ENCODE measurements at regions not wholly inside any gene's neighbourhood (a gene's known extent, or its start where the extent isn't known, plus 50 kb on each side); places are given as distances from the start of the nearest gene placed in this dataset.
"Not testable (repeated sequence)": the region's sequence is repeated elsewhere in the genome, so short reads cannot be mapped to it uniquely, and the experiment has no call there.

- no peak for ATAC-seq
- no peak for DNase-seq (ENCODE audit: low spot score)
- intact Hi-C loops (cut with DNase I): no loop called here
Measured at GRCh38 chr1:29415156-29415830, 179.0 kb downstream of the PTPRU start.

GRCh38 chr1:29414086-29414485 is 177.8 kb downstream of the PTPRU start:
- intact Hi-C loops (cut with DNase I): no loop called here
- no peak for ATAC-seq
- DNase-seq (ENCODE audit: low spot score): no peak

- DNase-seq (ENCODE audit: low spot score) (no peak), ATAC-seq (no peak)
- intact Hi-C loops (cut with DNase I): no loop called here
Measured at GRCh38 chr1:29413661-29414060, 177.3 kb downstream of the PTPRU start.

- no peak for ATAC-seq
- no peak for DNase-seq (ENCODE audit: low spot score)
- intact Hi-C loops (cut with DNase I): no loop called here
Measured at GRCh38 chr1:29412591-29412990, 176.3 kb downstream of the PTPRU start.

GRCh38 chr1:29410476-29410875 is 174.2 kb downstream of the PTPRU start:
- DNase-seq (ENCODE audit: low spot score) (no peak), ATAC-seq (no peak)
- intact Hi-C loops (cut with DNase I): no loop called here

- no peak for ATAC-seq
- no peak for DNase-seq (ENCODE audit: low spot score)
- intact Hi-C loops (cut with DNase I): no loop called here
Measured at GRCh38 chr1:29409616-29410015, 173.3 kb downstream of the PTPRU start.

- ATAC-seq: no peak
- intact Hi-C loops (cut with DNase I): no loop called here
- no peak for DNase-seq (ENCODE audit: low spot score)
Measured at GRCh38 chr1:29408831-29409605, 172.7 kb downstream of the PTPRU start.

- ATAC-seq (no peak), DNase-seq (ENCODE audit: low spot score) (no peak)
- intact Hi-C loops (cut with DNase I): no loop called here
Measured at GRCh38 chr1:29406814-29407213, 170.5 kb downstream of the PTPRU start.

GRCh38 chr1:29400203-29400602 is 163.9 kb downstream of the PTPRU start:
- ATAC-seq; intact Hi-C loops (cut with DNase I); DNase-seq (ENCODE audit: low spot score): not testable (repeated sequence)

- intact Hi-C loops (cut with DNase I): no loop called here
- DNase-seq (ENCODE audit: low spot score) (no peak), ATAC-seq (no peak)
Measured at GRCh38 chr1:29399465-29399864, 163.1 kb downstream of the PTPRU start.

- intact Hi-C loops (cut with DNase I): no loop called here
Measured at GRCh38 chr1:29398431-29398830, 162.1 kb downstream of the PTPRU start.

GRCh38 chr1:29397981-29398380 is 161.7 kb downstream of the PTPRU start:
- intact Hi-C loops (cut with DNase I): no loop called here
- ATAC-seq (no peak), DNase-seq (ENCODE audit: low spot score) (no peak)

More at GRCh38 chr1:29398431-29398830, 162.1 kb downstream of the PTPRU start:
- no peak for ATAC-seq
- no peak for DNase-seq (ENCODE audit: low spot score)

GRCh38 chr1:29397256-29397590 is 160.9 kb downstream of the PTPRU start:
- ATAC-seq: no peak
- DNase-seq (ENCODE audit: low spot score): no peak
- intact Hi-C loops (cut with DNase I): no loop called here

- DNase-seq (ENCODE audit: low spot score): no peak
- ATAC-seq: no peak
- intact Hi-C loops (cut with DNase I): no loop called here
Measured at GRCh38 chr1:29396438-29397255, 160.3 kb downstream of the PTPRU start.

GRCh38 chr1:29395736-29396437 is 159.6 kb downstream of the PTPRU start:
- intact Hi-C loops (cut with DNase I): no loop called here
- ATAC-seq: no peak

GRCh38 chr1:29394521-29395225 is 158.4 kb downstream of the PTPRU start:
- intact Hi-C loops (cut with DNase I): no loop called here
- ATAC-seq (no peak), DNase-seq (ENCODE audit: low spot score) (no peak)

More at GRCh38 chr1:29395736-29396437, 159.6 kb downstream of the PTPRU start:
- DNase-seq (ENCODE audit: low spot score): no peak

- DNase-seq (ENCODE audit: low spot score) (no peak), ATAC-seq (no peak)
- intact Hi-C loops (cut with DNase I): no loop called here
Measured at GRCh38 chr1:29393451-29393826, 157.1 kb downstream of the PTPRU start.

- DNase-seq (ENCODE audit: low spot score): no peak
- ATAC-seq: no peak
- intact Hi-C loops (cut with DNase I): no loop called here
Measured at GRCh38 chr1:29392486-29393450, 156.4 kb downstream of the PTPRU start.

Measured in sciatic nerve (tissue), 2 donors.